CD8-positive, alpha-beta memory T cell (primary cell): ENCODE measurements at regions not wholly inside any gene's neighbourhood (a gene's known extent, or its start where the extent isn't known, plus 50 kb on each side); places are given as distances from the start of the nearest gene placed in this dataset.

Source experiments
- CTCF ChIA-PET: fragments of 350-600 bp; sonication (Branson Sonifier 250); formaldehyde crosslinking; loops from one replicate; lab custom pipeline; 2021; ENCODE audit warnings: antibody characterized with exemption; lab: Charles Lee
- POLR2A ChIA-PET: fragments of 350-600 bp; sonication (Branson Sonifier 250); formaldehyde crosslinking; loops from one replicate; lab custom pipeline; 2021; ENCODE audit warnings: antibody characterized with exemption; lab: Charles Lee
- DNase-seq, 5 donors: peaks; one replicate each; pipeline versions ENCODE4 v3.0.0 to v3.0.0-alpha.2; 2020 to 2022; ENCODE audit warnings: mixed read lengths in 1 of 5
- H3K27ac ChIP-seq: one replicate; pipeline ENCODE4 v1.7.0; 2013; ENCODE audit warnings: low read depth, mild to moderate bottlenecking, low read length, moderate library complexity
- H3K27me3 ChIP-seq: 2 replicates; pipeline ENCODE4 v1.7.0; 2013; ENCODE audit warnings: low read length, mild to moderate bottlenecking; ENCODE audit not compliant: insufficient read depth, poor library complexity, severe bottlenecking
- H3K36me3 ChIP-seq: 2 replicates; pipeline ENCODE4 v1.7.0; 2013; ENCODE audit warnings: mild to moderate bottlenecking, low read length, moderate library complexity; ENCODE audit not compliant: insufficient read depth
- H3K4me1 ChIP-seq: 2 replicates; pipeline ENCODE4 v1.7.0; 2013; ENCODE audit warnings: mild to moderate bottlenecking, low read length, moderate library complexity; ENCODE audit not compliant: insufficient read depth
- H3K4me3 ChIP-seq: 2 replicates; pipeline ENCODE4 v1.7.0; 2013; ENCODE audit warnings: mild to moderate bottlenecking, low read length
- H3K9me3 ChIP-seq: 2 replicates; pipeline ENCODE4 v1.7.0; 2013; ENCODE audit warnings: mild to moderate bottlenecking, low read length
- H3K27ac Mint-ChIP-seq, 8 donors: one replicate each; pipeline ENCODE4 v1.8.0; 2020 to 2021; ENCODE audit warnings: mixed read lengths in 8 of 8, mild to moderate bottlenecking in 6 of 8, inconsistent platforms in 3 of 8, moderate library complexity in 3 of 8
- H3K27me3 Mint-ChIP-seq, 2 donors: one replicate each; pipeline ENCODE4 v1.8.0; 2020 to 2021; ENCODE audit warnings: mixed read lengths in 2 of 2, mild to moderate bottlenecking in 1 of 2, moderate library complexity in 1 of 2
- H3K36me3 Mint-ChIP-seq, 3 donors: one replicate each; pipeline ENCODE4 v1.8.0; 2020 to 2021; ENCODE audit warnings: mixed read lengths in 3 of 3, inconsistent platforms in 1 of 3, mild to moderate bottlenecking in 1 of 3
- H3K4me1 Mint-ChIP-seq, 3 donors: one replicate each; pipeline ENCODE4 v1.8.0; 2020 to 2021; ENCODE audit warnings: mixed read lengths in 3 of 3, inconsistent platforms in 1 of 3, mild to moderate bottlenecking in 1 of 3
- H3K4me3 Mint-ChIP-seq, 7 donors: one replicate each; pipeline ENCODE4 v1.8.0; 2020 to 2021; ENCODE audit warnings: mixed read lengths in 7 of 7, mild to moderate bottlenecking in 6 of 7, moderate library complexity in 4 of 7, inconsistent platforms in 2 of 7
- H3K9me3 Mint-ChIP-seq, 5 donors: one replicate each; pipeline ENCODE4 v1.8.0; 2020 to 2022; ENCODE audit warnings: mixed read lengths in 5 of 5, mild to moderate bottlenecking in 3 of 5, moderate library complexity in 2 of 5, inconsistent platforms in 1 of 5

DNA sequence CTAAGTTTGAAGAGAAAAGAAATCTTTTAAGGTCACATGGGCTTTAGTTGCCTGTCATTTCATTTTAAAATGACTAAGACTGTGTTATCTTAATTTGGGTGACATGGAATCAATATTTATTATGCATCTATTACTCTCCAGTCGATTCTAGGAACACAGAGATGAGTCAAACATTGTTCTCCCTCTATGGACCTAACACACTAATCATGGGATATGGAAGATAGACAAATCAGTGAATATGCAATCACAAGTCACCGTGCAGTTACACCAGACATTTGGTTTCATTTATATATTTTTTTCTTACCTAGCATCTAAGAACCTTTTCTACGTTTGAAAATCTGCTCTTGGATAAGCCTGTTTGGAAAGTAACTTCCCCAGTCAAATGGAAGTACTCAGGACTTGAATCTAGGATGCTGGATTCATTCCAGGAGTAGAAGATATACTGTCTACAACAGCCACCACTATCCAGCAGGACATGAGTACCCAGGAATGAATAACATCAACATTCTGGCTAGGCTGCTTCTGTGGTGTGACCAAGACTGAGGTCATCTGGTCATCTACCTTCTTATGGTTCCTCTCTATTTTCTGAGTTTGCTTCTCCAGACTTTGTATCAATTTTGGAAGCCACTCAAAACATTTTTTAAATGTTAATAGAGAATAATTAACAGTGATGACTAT lies 902.9 kb upstream of the LRRN3 start:
- Histone ChIP-seq H3K9me3 (no peaks in the 10 kb centered on the region), H3K4me1 (no peaks in the 10 kb centered on the region), H3K27ac (no peak overlapping the region), H3K27me3 (no peaks in the 10 kb centered on the region), H3K36me3 (no peaks in the 10 kb centered on the region), H3K4me3 (no peak overlapping the region)
- POLR2A ChIA-PET, result no interaction called here
- no peaks in the 10 kb centered on the region for H3K36me3 Mint-ChIP-seq
- no peak for DNase-seq
- no peak overlapping the region for H3K27ac Mint-ChIP-seq
- H3K4me1 Mint-ChIP-seq, result no peaks in the 10 kb centered on the region
- no peak overlapping the region for H3K4me3 Mint-ChIP-seq
- peaks cover 0 to 11% (median 3%) of the 10 kb centered on the region in 5 donors for H3K9me3 Mint-ChIP-seq
- peaks cover 0 to under 1% of the 10 kb centered on the region in 2 donors for H3K27me3 Mint-ChIP-seq
- CTCF ChIA-PET, result no interaction called here

- no peaks in the 10 kb centered on the region for H3K4me1 ChIP-seq
- H3K4me3 ChIP-seq, result no peak overlapping the region
- ChIA-PET POLR2A (no interaction called here), CTCF (no interaction called here)
- Mint-ChIP-seq H3K27ac (no peak overlapping the region), H3K27me3 (peaks cover 0 to 8% of the 10 kb centered on the region in 2 donors), H3K36me3 (no peaks in the 10 kb centered on the region), H3K9me3 (peaks cover 0 to 11% (median 2%) of the 10 kb centered on the region in 5 donors), H3K4me3 (no peak overlapping the region), H3K4me1 (no peaks in the 10 kb centered on the region)
- no peak for DNase-seq
- no peaks in the 10 kb centered on the region for H3K9me3 ChIP-seq
- H3K27ac ChIP-seq, result no peak overlapping the region
- no peaks in the 10 kb centered on the region for H3K36me3 ChIP-seq
- no peaks in the 10 kb centered on the region for H3K27me3 ChIP-seq
Observed at GRCh38 chr7:110204527-110204926, 886.4 kb upstream of the LRRN3 start.

DNA sequence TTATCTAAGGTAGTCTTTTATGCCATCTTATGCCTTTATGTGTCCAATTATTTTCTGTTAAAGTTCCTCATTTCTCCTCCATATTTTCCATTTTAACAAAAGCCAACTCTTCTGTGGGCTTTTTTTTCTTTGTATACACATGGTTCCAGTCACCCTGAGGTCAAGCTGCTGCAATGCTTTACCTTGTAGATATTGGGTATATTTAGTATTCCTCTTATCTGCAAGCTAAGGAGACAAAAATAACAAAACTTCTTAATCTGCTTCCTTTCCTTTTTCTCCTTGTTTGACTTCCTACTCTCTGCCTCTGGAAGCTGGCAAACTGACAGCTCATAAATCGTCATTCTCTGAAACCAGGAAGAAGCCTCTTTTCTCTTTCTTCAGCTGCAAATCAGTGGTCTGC lies 885.0 kb upstream of the LRRN3 start:
- no peak overlapping the region for H3K4me3 Mint-ChIP-seq
- no peaks in the 10 kb centered on the region for H3K36me3 ChIP-seq
- H3K27me3 Mint-ChIP-seq, result peaks cover 0 to 8% of the 10 kb centered on the region in 2 donors
- H3K36me3 Mint-ChIP-seq, result no peaks in the 10 kb centered on the region
- H3K4me1 Mint-ChIP-seq, result no peaks in the 10 kb centered on the region
- no peak overlapping the region for H3K27ac Mint-ChIP-seq
- H3K4me1 ChIP-seq, result no peaks in the 10 kb centered on the region
- ChIA-PET CTCF (no interaction called here), POLR2A (no interaction called here)
- no peak overlapping the region for H3K4me3 ChIP-seq
- no peaks in the 10 kb centered on the region for H3K27me3 ChIP-seq
- DNase-seq, result no peak
- H3K27ac ChIP-seq, result no peak overlapping the region
- peaks cover 0 to 11% (median 2%) of the 10 kb centered on the region in 5 donors for H3K9me3 Mint-ChIP-seq
- H3K9me3 ChIP-seq, result no peaks in the 10 kb centered on the region

GRCh38 chr7:110209884-110210283 lies 881.0 kb upstream of the LRRN3 start:
- Mint-ChIP-seq H3K36me3 (no peaks in the 10 kb centered on the region), H3K4me1 (no peaks in the 10 kb centered on the region), H3K27ac (peak overlapping the region in 2 of 8 donors; percentile 26 to 44)

DNA sequence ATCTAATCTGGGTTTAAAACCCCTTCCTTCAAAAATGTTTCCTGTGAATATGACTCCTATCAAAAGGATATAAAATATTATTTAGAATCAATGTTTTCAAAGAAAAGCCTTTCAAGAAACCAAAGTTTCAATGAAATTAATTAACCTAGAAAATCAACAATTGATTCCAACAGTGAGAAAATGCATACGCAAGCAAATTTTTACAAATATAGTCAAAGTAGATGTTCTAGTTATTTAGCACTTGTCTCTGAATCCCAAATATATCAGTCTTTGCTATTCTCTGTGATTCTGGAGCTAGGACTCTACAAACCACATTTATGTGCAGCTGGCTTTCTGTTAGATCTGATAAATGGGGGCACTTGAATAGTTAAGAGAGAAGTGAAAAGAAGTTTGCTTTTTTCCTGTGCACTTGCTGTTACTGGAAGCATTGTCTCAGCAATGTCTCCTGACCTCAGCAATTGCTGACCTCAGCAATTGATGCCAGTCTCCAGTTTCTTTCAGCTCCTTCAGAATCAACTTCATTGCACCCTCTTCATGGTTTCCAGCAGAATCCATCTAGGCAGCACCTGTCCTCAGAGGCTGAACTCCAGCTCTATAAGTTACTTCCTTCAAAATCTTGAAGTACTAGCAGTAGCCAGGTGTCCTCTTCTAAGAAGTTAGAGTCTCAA lies 879.9 kb upstream of the LRRN3 start:
- no peaks in the 10 kb centered on the region for H3K4me1 Mint-ChIP-seq
- H3K27me3 Mint-ChIP-seq, result no peaks in the 10 kb centered on the region
- H3K36me3 Mint-ChIP-seq, result no peaks in the 10 kb centered on the region
- no peaks in the 10 kb centered on the region for H3K4me1 ChIP-seq
- peaks cover 1 to 16% (median 9%) of the 10 kb centered on the region in 5 donors for H3K9me3 Mint-ChIP-seq
- no peaks in the 10 kb centered on the region for H3K9me3 ChIP-seq
- no peak overlapping the region for H3K4me3 ChIP-seq
- no peak for DNase-seq
- H3K4me3 Mint-ChIP-seq, result no peak overlapping the region
- no peak overlapping the region for H3K27ac Mint-ChIP-seq
- H3K27me3 ChIP-seq, result no peaks in the 10 kb centered on the region
- CTCF ChIA-PET, result no interaction called here
- no peaks in the 10 kb centered on the region for H3K36me3 ChIP-seq
- POLR2A ChIA-PET, result no interaction called here
- H3K27ac ChIP-seq, result no peak overlapping the region

More at GRCh38 chr7:110209884-110210283, 881.0 kb upstream of the LRRN3 start:
- ChIA-PET CTCF (no interaction called here), POLR2A (no interaction called here)
- H3K4me3 Mint-ChIP-seq, result no peak overlapping the region
- Histone ChIP-seq H3K36me3 (no peaks in the 10 kb centered on the region), H3K27ac (no peak overlapping the region), H3K9me3 (no peaks in the 10 kb centered on the region), H3K27me3 (no peaks in the 10 kb centered on the region), H3K4me1 (no peaks in the 10 kb centered on the region), H3K4me3 (no peak overlapping the region)
- peaks cover 2 to 14% (median 9%) of the 10 kb centered on the region in 5 donors for H3K9me3 Mint-ChIP-seq
- H3K27me3 Mint-ChIP-seq, result peaks cover 0 to 6% of the 10 kb centered on the region in 2 donors
- DNase-seq, result no peak

GRCh38 chr7:110224643-110225042 lies 866.3 kb upstream of the LRRN3 start:
- Mint-ChIP-seq H3K4me1 (no peaks in the 10 kb centered on the region), H3K27me3 (no peaks in the 10 kb centered on the region), H3K4me3 (no peak overlapping the region), H3K27ac (no peak overlapping the region), H3K9me3 (peaks cover 0 to 2% (median 0%) of the 10 kb centered on the region in 5 donors), H3K36me3 (no peaks in the 10 kb centered on the region)
- Histone ChIP-seq H3K4me1 (no peaks in the 10 kb centered on the region), H3K27ac (no peak overlapping the region), H3K36me3 (no peaks in the 10 kb centered on the region), H3K27me3 (no peaks in the 10 kb centered on the region), H3K9me3 (no peaks in the 10 kb centered on the region), H3K4me3 (no peak overlapping the region)
- ChIA-PET CTCF (no interaction called here), POLR2A (no interaction called here)
- no peak for DNase-seq

DNA sequence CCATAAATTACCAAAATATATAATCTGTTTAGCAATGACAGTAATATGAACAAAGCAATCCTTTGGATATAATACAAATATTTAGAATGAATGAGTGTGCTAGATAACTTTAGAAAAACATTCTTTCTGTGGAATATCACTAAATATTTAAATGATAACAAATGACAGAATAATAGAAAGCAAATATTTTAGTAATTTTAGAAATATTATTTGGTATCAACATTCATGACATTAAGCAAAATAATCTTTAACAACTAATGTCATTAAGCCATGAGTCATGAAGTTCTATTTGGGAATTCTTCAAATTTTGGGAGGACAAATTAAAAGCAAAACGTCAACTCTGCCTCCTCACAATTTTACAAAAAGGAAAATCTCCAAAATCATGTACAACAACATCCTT lies 844.8 kb upstream of the LRRN3 start:
- H3K36me3 ChIP-seq, result no peaks in the 10 kb centered on the region
- ChIA-PET CTCF (no interaction called here), POLR2A (no interaction called here)
- peaks cover 0 to 2% (median 0%) of the 10 kb centered on the region in 5 donors for H3K9me3 Mint-ChIP-seq
- H3K4me3 ChIP-seq, result no peak overlapping the region
- no peaks in the 10 kb centered on the region for H3K4me1 Mint-ChIP-seq
- DNase-seq, result no peak
- no peaks in the 10 kb centered on the region for H3K27me3 Mint-ChIP-seq
- no peaks in the 10 kb centered on the region for H3K36me3 Mint-ChIP-seq
- H3K27ac ChIP-seq, result no peak overlapping the region
- H3K9me3 ChIP-seq, result no peaks in the 10 kb centered on the region
- no peak overlapping the region for H3K4me3 Mint-ChIP-seq
- H3K4me1 ChIP-seq, result no peaks in the 10 kb centered on the region
- H3K27ac Mint-ChIP-seq, result no peak overlapping the region
- no peaks in the 10 kb centered on the region for H3K27me3 ChIP-seq

DNA sequence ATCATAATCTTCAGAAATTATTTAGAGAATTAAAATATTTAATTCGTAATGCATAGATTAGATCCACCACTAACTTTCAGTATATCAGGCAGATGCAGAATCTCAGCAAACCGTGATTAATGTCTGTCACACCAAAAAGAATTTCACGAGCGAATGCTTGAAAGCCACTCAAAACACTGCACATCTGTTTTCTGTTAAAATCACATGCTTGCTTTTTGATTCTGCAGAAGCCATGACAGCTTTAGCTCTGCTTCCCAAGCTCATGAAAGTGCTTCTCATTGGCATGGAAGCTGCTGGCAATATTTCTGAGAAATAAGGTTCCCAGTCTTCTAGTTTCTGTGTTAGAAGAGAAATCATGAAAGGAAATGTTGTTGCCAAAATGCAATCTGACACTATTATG lies 837.8 kb upstream of the LRRN3 start:
- no peak overlapping the region for H3K27ac Mint-ChIP-seq
- Histone ChIP-seq H3K27me3 (no peaks in the 10 kb centered on the region), H3K4me3 (no peak overlapping the region), H3K9me3 (no peaks in the 10 kb centered on the region), H3K4me1 (no peaks in the 10 kb centered on the region), H3K27ac (no peak overlapping the region), H3K36me3 (no peaks in the 10 kb centered on the region)
- peaks cover 0 to 4% (median 2%) of the 10 kb centered on the region in 5 donors for H3K9me3 Mint-ChIP-seq
- H3K4me1 Mint-ChIP-seq, result no peaks in the 10 kb centered on the region
- POLR2A ChIA-PET, result no interaction called here
- CTCF ChIA-PET, result no interaction called here
- no peak overlapping the region for H3K4me3 Mint-ChIP-seq
- H3K36me3 Mint-ChIP-seq, result no peaks in the 10 kb centered on the region
- no peak for DNase-seq
- H3K27me3 Mint-ChIP-seq, result no peaks in the 10 kb centered on the region
